ENCODE measurements at regions not wholly inside any gene's neighbourhood (a gene's known extent, or its start where the extent isn't known, plus 50 kb on each side); places are given as distances from the start of the nearest gene placed in this dataset.

GRCh38 chr13:33472446-33472845, 186.9 kb upstream of the STARD13 start:
- no peak for DNase-seq

GRCh38 chr13:33479105-33479504, 193.6 kb upstream of the STARD13 start:
- no peak for DNase-seq

GRCh38 chr13:33480561-33480960, 195.0 kb upstream of the STARD13 start:
- DNase-seq, result no peak

- no peak for DNase-seq
These were observed 197.9 kb upstream of the STARD13 start for GRCh38 chr13:33483471-33483870.

GRCh38 chr13:33485247-33485646, 199.7 kb upstream of the STARD13 start:
- no peak for DNase-seq

DNA sequence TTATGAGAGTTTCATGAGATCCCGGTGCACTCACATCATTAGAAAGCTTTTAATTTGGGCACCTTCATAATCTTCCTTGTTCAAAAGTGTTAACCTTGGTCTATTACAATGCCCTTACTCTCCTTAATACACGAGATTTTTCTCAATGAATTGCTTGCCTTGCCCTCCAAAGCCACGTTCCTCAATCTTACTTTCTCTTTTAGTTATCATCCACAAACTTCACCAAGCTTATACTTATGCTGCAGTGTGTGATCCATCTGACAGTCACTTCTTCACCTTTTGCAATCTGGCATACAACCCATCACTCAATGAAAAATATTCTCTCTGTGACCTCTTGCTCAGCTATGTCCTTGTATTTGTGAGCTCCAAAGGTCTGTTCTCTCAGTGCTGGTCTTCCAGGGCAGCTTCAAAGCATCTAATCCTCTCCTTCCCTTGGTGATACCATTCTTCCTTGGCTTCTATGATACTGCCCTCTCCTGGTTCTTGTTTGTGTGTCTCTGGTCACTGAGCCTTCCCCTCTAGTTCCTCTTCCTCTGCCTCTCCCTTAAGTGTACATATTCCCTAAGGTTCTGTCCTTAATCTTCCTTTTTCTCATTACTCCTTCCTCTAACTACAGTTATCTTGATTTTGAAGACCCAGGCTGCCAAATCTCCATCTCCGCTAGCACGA, 202.2 kb upstream of the STARD13 start:
- DNase-seq, result peak; percentile 75

- DNase-seq, result no peak
These were observed 204.0 kb upstream of the STARD13 start for GRCh38 chr13:33489563-33489962.

- DNase-seq, result no peak
These were observed 205.1 kb upstream of the STARD13 start for GRCh38 chr13:33490461-33491327.

- DNase-seq, result no peak
These were observed 208.3 kb upstream of the STARD13 start for GRCh38 chr13:33493672-33494365.

GRCh38 chr13:33494596-33495204, 209.1 kb upstream of the STARD13 start:
- no peak for DNase-seq

- no peak for DNase-seq
These were observed 210.8 kb upstream of the STARD13 start for GRCh38 chr13:33496336-33496735.

DNA sequence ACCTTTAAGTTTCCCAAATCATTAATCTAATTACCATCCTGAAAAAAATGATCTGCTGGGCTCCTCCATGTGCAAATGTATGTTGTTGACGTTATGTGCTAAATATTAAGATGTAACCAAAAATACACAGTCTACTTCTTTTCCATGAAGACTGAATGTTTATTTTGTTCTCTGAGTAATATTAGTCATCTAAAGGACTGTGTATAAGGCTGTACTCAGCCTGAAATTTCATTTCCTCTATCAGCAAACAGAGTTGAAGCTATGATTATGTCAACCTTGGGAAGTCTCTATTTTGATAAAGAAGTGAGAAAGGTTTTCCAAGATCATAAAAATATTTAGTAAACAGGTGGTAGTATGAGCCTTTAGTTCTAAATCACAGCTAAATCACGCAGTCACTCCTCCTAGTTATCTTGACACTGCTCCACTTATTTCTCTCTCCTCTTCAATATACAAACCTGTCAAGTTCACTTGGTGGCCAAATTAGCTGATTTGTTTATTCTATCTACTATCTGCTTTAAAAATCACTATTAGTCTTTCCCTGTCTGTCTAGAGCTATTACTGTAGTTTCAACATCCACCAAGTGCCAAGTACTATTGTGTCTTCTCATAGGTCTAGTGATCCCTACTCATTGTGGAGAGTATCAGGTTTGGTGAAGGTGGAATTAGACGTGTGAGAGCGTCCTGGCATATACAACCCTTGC, 211.7 kb upstream of the STARD13 start:
- DNase-seq, result no peak

DNA sequence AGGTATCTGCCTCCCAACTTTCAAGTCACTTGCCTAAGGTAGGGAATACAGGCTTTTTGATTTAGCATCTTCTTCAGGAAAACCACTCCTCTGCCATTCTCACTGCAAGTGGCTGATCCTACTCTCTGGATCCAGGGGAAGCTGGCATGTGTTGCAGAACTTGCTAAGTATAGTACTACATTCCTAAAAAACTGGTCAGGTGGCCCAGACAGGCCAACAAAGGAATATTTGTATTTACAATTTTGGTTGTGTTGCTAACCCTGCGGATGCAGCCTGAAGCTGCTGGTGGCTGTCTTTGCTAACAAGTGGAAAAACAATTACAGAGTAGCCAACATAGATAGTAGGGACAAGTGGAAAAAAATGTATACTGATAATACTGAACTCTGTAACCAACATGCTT, 222.5 kb upstream of the STARD13 start:
- no peak for DNase-seq

GRCh38 chr13:33509642-33510229, 224.2 kb upstream of the STARD13 start:
- DNase-seq, result no peak

- DNase-seq, result no peak
These were observed 224.9 kb upstream of the STARD13 start for GRCh38 chr13:33510350-33510970.

DNA sequence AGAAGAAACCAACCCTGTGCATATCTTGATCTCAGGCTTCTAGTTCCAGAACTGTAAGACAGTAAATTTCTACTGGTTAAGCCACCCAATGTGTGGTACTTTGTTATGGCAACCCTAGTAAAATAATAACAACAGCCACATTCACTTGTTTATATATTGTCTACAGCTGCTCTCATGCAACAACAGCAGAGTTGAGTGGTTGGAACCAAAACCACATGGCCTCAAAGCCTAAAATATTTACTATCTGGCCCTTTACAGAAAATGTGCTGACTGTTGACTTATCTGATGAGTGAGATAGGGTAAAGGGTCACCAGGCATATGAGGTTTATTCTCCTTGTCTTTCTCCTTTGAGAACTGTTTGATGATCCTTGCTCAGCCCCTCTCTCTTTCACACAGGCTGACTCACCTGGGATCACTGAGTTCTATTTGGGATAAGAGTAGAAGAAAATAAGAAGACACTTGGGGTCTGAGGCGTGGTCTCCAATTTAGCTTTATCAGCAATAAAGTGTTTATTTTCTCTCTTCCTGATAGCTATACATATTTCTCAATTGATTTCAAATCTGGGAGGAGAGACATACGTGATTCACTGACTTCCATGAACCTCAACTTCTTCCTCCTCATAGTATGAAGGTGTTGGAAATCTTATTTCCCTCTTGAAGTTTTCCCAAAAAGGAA, 227.5 kb upstream of the STARD13 start:
- DNase-seq, result no peak

- no peak for DNase-seq
These were observed 228.8 kb upstream of the STARD13 start for GRCh38 chr13:33514362-33514761.

DNA sequence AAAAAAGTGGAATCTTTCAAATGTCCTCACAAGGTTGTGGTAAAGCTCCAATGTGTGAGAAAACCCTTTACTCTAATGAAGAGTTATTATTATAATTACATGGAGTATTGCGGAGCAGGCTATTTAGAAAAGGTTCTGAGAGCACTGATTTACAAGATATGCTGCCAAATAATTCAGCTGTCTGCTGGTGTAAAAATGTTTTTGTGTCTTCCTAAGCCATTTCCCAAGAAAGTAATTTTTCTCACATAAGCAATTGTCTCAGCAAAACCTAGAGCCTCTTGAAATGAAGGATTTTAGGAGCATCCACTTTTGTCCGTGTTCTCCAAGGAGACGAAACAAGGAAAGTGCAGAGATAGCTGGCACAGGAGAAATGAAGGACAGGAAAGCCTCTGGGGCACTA, 229.6 kb upstream of the STARD13 start:
- no peak for DNase-seq

DNA sequence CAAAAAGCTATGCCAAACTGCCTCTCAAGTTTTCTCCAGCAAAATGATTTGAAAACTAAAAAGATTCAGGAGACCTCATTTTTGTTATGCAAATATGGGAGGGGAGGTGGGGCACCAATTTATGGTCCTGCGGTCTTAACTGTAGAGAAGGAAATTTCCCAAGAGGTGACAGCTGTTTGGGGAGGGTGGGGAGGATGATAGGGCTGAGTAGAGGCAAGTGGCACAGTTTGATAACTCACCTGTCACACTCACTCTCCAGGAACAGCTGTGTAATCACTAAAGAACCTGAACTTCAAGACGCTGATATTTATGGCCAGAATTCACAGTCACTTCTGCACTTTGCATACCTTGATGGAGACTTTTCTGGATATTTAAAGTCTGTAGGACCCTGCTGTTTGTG, 232.9 kb upstream of the STARD13 start:
- no peak for DNase-seq

DNA sequence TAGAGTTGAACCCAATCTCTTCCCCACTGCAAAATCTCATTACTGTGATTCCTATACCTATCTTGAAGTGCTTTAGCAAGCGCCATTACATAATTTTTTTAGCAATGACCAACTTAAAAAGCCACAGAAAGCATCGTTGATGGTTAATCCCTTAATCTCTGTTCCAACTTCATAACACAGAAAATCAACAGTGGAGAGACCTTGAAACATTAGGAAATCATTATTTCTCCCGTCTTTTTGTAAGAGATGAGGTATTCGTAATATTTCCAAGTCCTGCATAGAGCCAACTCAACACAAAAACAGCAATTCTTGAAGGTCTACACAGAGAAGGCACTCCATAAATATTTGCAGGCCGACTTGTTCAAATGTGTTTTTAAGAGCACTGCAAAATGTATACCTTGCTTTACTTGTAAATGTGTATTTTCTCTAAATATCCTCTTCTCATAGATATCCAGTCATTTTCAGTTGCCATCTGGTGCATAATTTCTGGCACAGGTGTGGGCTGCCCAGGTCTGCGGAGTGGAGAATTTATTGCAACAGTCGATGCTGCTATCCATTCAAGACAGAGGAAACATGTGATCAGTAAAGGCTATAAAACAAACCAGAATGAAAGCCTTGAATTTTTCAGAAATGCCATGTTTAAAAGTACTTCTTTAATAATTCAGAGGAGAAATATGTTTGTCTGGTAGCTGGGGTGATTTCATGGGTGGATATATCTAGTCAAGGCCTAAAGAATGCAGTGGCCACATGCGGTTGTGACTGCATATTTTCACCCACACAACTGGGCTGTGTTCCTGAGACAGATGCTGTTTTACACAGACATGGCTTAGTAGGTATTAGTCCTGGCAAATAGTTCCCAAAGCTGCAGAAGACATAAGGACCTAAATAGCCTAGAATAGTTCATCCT, 234.3 kb upstream of the STARD13 start:
- no peak for DNase-seq

Data from NCI-H748 treated with DMSO at 0.1 percent for 48 hours (cell line).